HepG2 (cell line): ENCODE measurements at regions not wholly inside any gene's neighbourhood (a gene's known extent, or its start where the extent isn't known, plus 50 kb on each side); places are given as distances from the start of the nearest gene placed in this dataset.

Experiments used
- ATAC-seq: fragments of 200-7000 bp; cut with Tn5 transposase; 3 replicates; pipeline ENCODE4 v1.9.1; 2020; ENCODE audit warnings: mild to moderate bottlenecking, moderate library complexity
- BruUV-seq: library from RNA; stranded (reverse); fragments of 400-500 nt; replicated peaks from 2 replicates; lab custom pipeline; 2021; lab: Mats Ljungman, UMichigan
- CTCF ChIA-PET: fragments of 300-600 bp; formaldehyde crosslinking; extraction: SDS; loops from one replicate; lab custom pipeline; 2021; ENCODE audit warnings: low total read pairs, inconsistent platforms, low intra/inter-chr PET ratio; lab: Yijun Ruan, JAX
- POLR2A ChIA-PET: fragments of 350-600 bp; sonication (Branson Sonifier 250); formaldehyde crosslinking; loops from one replicate; lab custom pipeline; 2020; ENCODE audit warnings: antibody characterized with exemption, inconsistent platforms; lab: Yijun Ruan, JAX
- DNase-seq: peaks from one replicate; pipeline ENCODE4 v3.0.0-alpha.2; 2015; ENCODE audit warnings: low spot score
- FAIRE-seq: peaks from 3 replicates; lab custom pipeline; 2011; peaks lifted over from hg19 to GRCh38; lab: Jason Lieb, UNC
- H2AFZ ChIP-seq: one replicate; pipeline ENCODE4 v1.6.1; 2011; ENCODE audit warnings: low read length, inconsistent platforms
- H3K27ac ChIP-seq: fragments of 300-600 bp; 3 replicates; pipeline ENCODE4 v1.8.0; 2011; ENCODE audit warnings: mixed run types, mild to moderate bottlenecking, mixed read lengths, low read length, inconsistent platforms; ENCODE audit not compliant: insufficient read depth; ENCODE audit errors: extremely low read length
- H3K27me3 ChIP-seq, 2 experiments: fragments of 200-600 bp in 1 of 2; 2 replicates in 1 of 2; 3 replicates in 1 of 2; pipeline versions ENCODE4 v1.6.0 to v1.8.0; 2011; ENCODE audit warnings: low read length in 2 of 2, mild to moderate bottlenecking in 2 of 2, moderate library complexity in 2 of 2, inconsistent platforms in 1 of 2; ENCODE audit not compliant: insufficient read depth in 2 of 2, control insufficient read depth in 1 of 2
- H3K36me3 ChIP-seq, 2 experiments: fragments of 200-600 bp in 1 of 2; replicated peaks in 1 of 2; 2 replicates in 1 of 2; 3 replicates in 1 of 2; pipeline versions ENCODE4 v1.5.1 to v1.8.0; 2011; ENCODE audit warnings: low read length in 2 of 2, inconsistent platforms in 1 of 2; ENCODE audit not compliant: insufficient read depth in 2 of 2, control insufficient read depth in 1 of 2
- H3K4me1 ChIP-seq: 2 replicates; pipeline ENCODE4 v1.5.1; 2012; ENCODE audit warnings: low read length, inconsistent platforms; ENCODE audit not compliant: insufficient read depth
- H3K4me2 ChIP-seq: 2 replicates; pipeline ENCODE4 v1.6.0; 2011; ENCODE audit warnings: low read depth, low read length, inconsistent platforms
- H3K4me3 ChIP-seq, 3 experiments: fragments of 200-600 bp in 1 of 3; sonication (generic), shearing (Covaris generic) in 1 of 3; replicated peaks in 1 of 3; 2 replicates each; pipeline ENCODE4 v1.5.1; 2011 to 2016; ENCODE audit warnings: low read length in 3 of 3, inconsistent platforms in 2 of 3, low read depth in 2 of 3, mild to moderate bottlenecking in 2 of 3, control low read depth in 1 of 3, mixed read lengths in 1 of 3; ENCODE audit not compliant: insufficient read depth in 1 of 3
- H3K79me2 ChIP-seq: one replicate; pipeline ENCODE4 v1.6.1; 2011; ENCODE audit warnings: low read length, inconsistent platforms; ENCODE audit not compliant: insufficient read depth
- H3K9ac ChIP-seq: 2 replicates; pipeline ENCODE4 v1.6.0; 2011; ENCODE audit warnings: mild to moderate bottlenecking, low read depth, low read length, inconsistent platforms; ENCODE audit not compliant: insufficient read depth
- H3K9me3 ChIP-seq: 2 replicates; pipeline ENCODE4 v1.5.1; 2012; ENCODE audit warnings: mild to moderate bottlenecking, low read length
- H4K20me1 ChIP-seq: 2 replicates; pipeline ENCODE4 v1.6.0; 2011; ENCODE audit warnings: inconsistent platforms, mild to moderate bottlenecking, low read length, moderate library complexity; ENCODE audit not compliant: insufficient read depth
- ELF1 ChIP-seq: sonication (generic); formaldehyde crosslinking; IDR thresholded peaks from 2 replicates; pipeline ENCODE4 v1.4.0; 2020; ENCODE audit warnings: missing genetic modification reagents
- FOXK2 ChIP-seq: fragments of 450-650 bp; IDR thresholded peaks from 2 replicates; pipeline ENCODE4 v1.6.1; 2016
- ISX ChIP-seq: sonication (generic); formaldehyde crosslinking; conservative IDR thresholded peaks from 2 replicates; pipeline ENCODE4 v1.5.0; 2020; ENCODE audit warnings: missing genetic modification reagents
- ZNF230 ChIP-seq: sonication (generic); formaldehyde crosslinking; IDR thresholded peaks from 2 replicates; pipeline ENCODE4 v1.4.0; 2020; ENCODE audit warnings: mild to moderate bottlenecking, missing genetic modification reagents
- WGBS: methylation state at CpG from one replicate; pipeline ENCODE4 v1.1.6; 2017; ENCODE audit warnings: low lambda C conversion rate; 5-methylcytosine and 5-hydroxymethylcytosine counted together
- in situ Hi-C: cut with HindIII; loops from 2 replicates; pipeline ENCODE4 v1.10.0; 2017; ENCODE audit warnings: low pct_unique_long_range_greater_than_20kb; ENCODE audit not compliant: extremely low pct_ligation_motif_present
- intact Hi-C: fragments of 100-400 bp; cut with micrococcal nuclease; formaldehyde crosslinking; loops from one replicate; pipeline ENCODE4 v1.10.0; 2022; ENCODE audit not compliant: unreplicated experiment
- TF ChIP-seq, protein P1 (sequence below): IDR thresholded peaks from 2 replicates; pipeline ENCODE4 v1.6.1; 2016; ENCODE audit warnings: missing compliant biosample characterization, missing genetic modification reagents, borderline replicate concordance
- TF ChIP-seq, protein P2 (sequence below): sonication (generic); formaldehyde crosslinking; IDR thresholded peaks from 2 replicates; pipeline ENCODE4 v1.4.0; 2020; ENCODE audit warnings: missing genetic modification reagents
- TF ChIP-seq, protein P3 (sequence below): sonication (generic); formaldehyde crosslinking; IDR thresholded peaks from one replicate; pipeline ENCODE4 v1.5.1; 2020; ENCODE audit warnings: mild to moderate bottlenecking, missing genetic modification reagents; ENCODE audit errors: not compliant biosample characterization
- TF ChIP-seq, protein P4 (sequence below): sonication (generic); formaldehyde crosslinking; IDR thresholded peaks from 2 replicates; pipeline ENCODE4 v1.5.0; 2020; ENCODE audit warnings: mild to moderate bottlenecking, missing genetic modification reagents
- TF ChIP-seq, protein P5 (sequence below): sonication (generic); formaldehyde crosslinking; conservative IDR thresholded peaks from 2 replicates; pipeline ENCODE4 v1.4.0; 2020; ENCODE audit warnings: missing genetic modification reagents

DNA sequence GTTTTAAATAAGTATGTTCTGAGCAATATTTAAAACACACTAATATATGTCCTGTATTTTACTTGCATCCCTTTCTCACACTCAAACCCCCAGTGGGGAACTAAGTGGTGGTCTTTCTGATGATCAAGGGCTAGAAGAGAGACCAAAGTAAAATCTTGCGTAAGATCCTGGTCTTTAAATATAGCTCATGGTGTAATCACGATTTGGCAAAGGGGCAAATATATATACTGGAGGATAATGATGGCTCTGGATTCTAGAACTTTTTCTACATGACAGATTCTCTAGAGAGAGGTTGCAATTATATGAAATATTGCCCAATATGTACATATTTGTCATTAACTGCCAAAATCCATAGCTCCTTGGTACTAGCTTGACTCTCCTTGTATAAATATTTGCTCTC, 438.3 kb downstream of the NXPH1 start:
- CTCF ChIA-PET: no interaction called here
- WGBS: 7% methylated on average over 2 of the region's 2 CpGs
- no peak overlapping the region for H3K4me3 ChIP-seq
- no peaks in the 10 kb centered on the region for H3K4me1 ChIP-seq
- H4K20me1 ChIP-seq: no peaks in the 10 kb centered on the region
- H3K9ac ChIP-seq: no peak overlapping the region
- ATAC-seq: no peak
- no peaks in the 10 kb centered on the region for H3K79me2 ChIP-seq
- POLR2A ChIA-PET: no interaction called here
- H3K36me3 ChIP-seq: no peaks in the 10 kb centered on the region
- intact Hi-C loops (no loop called here), in situ Hi-C loops (no loop called here)
- no peak overlapping the region for H3K4me2 ChIP-seq
- no peak overlapping the region for H3K27ac ChIP-seq
- H2AFZ ChIP-seq: no peak overlapping the region
- BruUV-seq: no TSS peak
- no peak for DNase-seq
- H3K27me3 ChIP-seq: no peaks in the 10 kb centered on the region
- peaks cover 74% of the 10 kb centered on the region for H3K9me3 ChIP-seq
- no peak for FAIRE-seq
- TF ChIP-seq ELF1: no peak
- no peak for TF ChIP-seq ISX (CRISPR knock-in tag)
- TF ChIP-seq, protein P1, sequence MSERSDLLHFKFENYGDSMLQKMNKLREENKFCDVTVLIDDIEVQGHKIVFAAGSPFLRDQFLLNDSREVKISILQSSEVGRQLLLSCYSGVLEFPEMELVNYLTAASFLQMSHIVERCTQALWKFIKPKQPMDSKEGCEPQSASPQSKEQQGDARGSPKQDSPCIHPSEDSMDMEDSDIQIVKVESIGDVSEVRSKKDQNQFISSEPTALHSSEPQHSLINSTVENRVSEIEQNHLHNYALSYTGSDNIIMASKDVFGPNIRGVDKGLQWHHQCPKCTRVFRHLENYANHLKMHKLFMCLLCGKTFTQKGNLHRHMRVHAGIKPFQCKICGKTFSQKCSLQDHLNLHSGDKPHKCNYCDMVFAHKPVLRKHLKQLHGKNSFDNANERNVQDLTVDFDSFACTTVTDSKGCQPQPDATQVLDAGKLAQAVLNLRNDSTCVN (CRISPR knock-in tag): no peak
- TF ChIP-seq, protein P2, sequence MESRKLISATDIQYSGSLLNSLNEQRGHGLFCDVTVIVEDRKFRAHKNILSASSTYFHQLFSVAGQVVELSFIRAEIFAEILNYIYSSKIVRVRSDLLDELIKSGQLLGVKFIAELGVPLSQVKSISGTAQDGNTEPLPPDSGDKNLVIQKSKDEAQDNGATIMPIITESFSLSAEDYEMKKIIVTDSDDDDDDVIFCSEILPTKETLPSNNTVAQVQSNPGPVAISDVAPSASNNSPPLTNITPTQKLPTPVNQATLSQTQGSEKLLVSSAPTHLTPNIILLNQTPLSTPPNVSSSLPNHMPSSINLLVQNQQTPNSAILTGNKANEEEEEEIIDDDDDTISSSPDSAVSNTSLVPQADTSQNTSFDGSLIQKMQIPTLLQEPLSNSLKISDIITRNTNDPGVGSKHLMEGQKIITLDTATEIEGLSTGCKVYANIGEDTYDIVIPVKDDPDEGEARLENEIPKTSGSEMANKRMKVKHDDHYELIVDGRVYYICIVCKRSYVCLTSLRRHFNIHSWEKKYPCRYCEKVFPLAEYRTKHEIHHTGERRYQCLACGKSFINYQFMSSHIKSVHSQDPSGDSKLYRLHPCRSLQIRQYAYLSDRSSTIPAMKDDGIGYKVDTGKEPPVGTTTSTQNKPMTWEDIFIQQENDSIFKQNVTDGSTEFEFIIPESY (CRISPR knock-in tag): no peak
- TF ChIP-seq, protein P3, sequence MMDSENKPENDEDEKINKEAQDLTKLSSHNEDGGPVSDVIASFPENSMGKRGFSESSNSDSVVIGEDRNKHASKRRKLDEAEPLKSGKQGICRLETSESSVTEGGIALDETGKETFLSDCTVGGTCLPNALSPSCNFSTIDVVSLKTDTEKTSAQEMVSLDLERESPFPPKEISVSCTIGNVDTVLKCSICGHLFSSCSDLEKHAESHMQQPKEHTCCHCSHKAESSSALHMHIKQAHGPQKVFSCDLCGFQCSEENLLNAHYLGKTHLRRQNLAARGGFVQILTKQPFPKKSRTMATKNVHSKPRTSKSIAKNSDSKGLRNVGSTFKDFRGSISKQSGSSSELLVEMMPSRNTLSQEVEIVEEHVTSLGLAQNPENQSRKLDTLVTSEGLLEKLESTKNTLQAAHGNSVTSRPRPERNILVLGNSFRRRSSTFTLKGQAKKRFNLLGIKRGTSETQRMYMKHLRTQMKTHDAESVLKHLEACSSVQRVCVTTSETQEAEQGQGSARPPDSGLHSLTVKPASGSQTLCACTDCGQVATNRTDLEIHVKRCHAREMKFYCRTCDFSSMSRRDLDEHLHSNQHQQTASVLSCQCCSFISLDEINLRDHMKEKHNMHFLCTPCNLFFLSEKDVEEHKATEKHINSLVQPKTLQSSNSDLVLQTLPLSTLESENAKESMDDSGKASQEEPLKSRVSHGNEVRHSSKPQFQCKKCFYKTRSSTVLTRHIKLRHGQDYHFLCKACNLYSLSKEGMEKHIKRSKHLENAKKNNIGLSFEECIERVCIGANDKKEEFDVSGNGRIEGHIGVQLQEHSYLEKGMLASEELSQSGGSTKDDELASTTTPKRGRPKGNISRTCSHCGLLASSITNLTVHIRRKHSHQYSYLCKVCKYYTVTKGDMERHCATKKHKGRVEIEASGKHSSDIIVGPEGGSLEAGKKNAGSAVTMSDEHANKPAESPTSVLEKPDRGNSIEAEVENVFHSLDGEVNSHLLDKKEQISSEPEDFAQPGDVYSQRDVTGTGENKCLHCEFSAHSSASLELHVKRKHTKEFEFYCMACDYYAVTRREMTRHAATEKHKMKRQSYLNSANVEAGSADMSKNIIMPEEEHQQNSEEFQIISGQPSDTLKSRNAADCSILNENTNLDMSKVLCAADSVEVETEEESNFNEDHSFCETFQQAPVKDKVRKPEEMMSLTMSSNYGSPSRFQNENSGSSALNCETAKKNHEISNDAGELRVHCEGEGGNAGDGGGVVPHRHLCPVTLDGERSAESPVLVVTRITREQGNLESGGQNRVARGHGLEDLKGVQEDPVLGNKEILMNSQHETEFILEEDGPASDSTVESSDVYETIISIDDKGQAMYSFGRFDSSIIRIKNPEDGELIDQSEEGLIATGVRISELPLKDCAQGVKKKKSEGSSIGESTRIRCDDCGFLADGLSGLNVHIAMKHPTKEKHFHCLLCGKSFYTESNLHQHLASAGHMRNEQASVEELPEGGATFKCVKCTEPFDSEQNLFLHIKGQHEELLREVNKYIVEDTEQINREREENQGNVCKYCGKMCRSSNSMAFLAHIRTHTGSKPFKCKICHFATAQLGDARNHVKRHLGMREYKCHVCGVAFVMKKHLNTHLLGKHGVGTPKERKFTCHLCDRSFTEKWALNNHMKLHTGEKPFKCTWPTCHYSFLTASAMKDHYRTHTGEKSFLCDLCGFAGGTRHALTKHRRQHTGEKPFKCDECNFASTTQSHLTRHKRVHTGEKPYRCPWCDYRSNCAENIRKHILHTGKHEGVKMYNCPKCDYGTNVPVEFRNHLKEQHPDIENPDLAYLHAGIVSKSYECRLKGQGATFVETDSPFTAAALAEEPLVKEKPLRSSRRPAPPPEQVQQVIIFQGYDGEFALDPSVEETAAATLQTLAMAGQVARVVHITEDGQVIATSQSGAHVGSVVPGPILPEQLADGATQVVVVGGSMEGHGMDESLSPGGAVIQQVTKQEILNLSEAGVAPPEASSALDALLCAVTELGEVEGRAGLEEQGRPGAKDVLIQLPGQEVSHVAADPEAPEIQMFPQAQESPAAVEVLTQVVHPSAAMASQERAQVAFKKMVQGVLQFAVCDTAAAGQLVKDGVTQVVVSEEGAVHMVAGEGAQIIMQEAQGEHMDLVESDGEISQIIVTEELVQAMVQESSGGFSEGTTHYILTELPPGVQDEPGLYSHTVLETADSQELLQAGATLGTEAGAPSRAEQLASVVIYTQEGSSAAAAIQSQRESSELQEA: no peak
- TF ChIP-seq, protein P4, sequence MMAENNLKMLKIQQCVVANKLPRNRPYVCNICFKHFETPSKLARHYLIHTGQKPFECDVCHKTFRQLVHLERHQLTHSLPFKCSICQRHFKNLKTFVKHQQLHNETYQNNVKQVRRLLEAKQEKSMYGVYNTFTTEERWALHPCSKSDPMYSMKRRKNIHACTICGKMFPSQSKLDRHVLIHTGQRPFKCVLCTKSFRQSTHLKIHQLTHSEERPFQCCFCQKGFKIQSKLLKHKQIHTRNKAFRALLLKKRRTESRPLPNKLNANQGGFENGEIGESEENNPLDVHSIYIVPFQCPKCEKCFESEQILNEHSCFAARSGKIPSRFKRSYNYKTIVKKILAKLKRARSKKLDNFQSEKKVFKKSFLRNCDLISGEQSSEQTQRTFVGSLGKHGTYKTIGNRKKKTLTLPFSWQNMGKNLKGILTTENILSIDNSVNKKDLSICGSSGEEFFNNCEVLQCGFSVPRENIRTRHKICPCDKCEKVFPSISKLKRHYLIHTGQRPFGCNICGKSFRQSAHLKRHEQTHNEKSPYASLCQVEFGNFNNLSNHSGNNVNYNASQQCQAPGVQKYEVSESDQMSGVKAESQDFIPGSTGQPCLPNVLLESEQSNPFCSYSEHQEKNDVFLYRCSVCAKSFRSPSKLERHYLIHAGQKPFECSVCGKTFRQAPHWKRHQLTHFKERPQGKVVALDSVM: no peak
- TF ChIP-seq, protein P5, sequence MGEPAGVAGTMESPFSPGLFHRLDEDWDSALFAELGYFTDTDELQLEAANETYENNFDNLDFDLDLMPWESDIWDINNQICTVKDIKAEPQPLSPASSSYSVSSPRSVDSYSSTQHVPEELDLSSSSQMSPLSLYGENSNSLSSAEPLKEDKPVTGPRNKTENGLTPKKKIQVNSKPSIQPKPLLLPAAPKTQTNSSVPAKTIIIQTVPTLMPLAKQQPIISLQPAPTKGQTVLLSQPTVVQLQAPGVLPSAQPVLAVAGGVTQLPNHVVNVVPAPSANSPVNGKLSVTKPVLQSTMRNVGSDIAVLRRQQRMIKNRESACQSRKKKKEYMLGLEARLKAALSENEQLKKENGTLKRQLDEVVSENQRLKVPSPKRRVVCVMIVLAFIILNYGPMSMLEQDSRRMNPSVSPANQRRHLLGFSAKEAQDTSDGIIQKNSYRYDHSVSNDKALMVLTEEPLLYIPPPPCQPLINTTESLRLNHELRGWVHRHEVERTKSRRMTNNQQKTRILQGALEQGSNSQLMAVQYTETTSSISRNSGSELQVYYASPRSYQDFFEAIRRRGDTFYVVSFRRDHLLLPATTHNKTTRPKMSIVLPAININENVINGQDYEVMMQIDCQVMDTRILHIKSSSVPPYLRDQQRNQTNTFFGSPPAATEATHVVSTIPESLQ (CRISPR knock-in tag): no peak
- no peak for TF ChIP-seq ZNF230 (CRISPR knock-in tag)
- TF ChIP-seq FOXK2: no peak
